ENCODE measurements at regions not wholly inside any gene's neighbourhood (a gene's known extent, or its start where the extent isn't known, plus 50 kb on each side); places are given as distances from the start of the nearest gene placed in this dataset.

DNA sequence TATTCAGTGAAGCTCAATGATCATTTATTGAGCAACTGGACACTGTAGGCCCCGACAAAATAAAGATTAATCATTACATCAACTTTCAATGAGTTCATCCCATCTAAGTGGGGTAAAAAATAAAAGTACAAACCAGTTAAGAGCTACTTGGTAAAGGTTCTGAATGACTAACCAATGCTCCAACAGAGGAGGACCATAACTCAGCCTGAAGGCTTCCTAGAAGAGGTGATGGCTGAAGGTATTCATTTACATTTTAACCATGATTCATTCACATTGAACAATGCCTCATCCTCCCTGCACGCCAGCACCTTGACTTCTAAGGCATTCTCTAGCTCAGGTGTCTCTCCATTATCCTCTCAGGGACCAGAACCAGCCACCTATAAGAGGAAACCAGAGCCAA lies 201.4 kb downstream of the ZNF462 start:
- DNase-seq: no peak

DNA sequence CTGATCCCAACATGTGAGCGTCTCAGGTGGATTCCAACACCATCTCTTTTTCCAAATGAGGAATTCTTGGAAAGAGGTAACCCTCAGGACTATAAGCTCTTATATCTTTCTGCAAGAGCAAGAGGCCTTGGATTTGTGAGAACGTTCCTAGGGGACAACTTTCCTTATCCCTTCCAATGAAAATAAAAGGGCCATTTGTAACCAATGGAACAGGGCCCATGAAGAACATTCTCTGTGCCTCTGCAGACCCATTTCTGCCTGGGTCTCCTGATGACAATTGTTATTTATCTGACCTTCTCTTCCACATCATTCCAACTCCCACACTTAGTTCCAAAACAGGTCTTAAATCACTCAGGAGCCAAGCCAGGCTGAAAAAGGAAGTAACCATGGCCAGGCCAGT lies 202.6 kb downstream of the ZNF462 start:
- DNase-seq: peak; percentile 18

DNA sequence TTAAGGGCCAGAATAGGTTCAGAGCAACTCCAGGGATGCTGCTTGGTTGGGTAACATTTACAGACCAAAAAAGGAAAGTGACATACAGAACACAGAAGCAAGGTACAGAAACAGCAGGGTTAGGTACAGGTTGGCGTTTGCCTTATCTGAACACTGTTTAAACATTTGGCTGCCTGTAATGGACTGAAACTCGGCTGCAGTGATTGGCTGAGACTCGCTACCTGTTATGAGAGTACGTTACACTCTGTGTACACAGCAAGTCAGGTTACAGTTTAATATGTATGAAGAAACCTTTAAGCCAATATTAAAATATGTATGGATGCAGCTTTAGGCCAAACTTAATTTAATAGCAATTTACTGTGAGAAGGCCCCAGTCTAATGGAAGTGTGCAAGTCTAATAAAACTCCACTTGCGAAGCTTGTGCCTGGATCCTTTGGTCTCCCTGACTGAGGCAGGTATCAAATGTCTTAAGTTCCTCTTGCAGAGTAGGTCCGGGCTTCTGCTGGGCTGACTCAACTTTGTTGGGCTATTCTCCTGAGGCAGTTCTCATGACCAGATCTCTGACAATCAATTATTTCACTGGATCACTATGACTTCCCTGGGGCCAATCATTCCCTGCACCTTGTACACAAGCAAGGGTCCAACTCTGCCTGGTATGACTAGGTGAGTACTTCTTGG lies 204.9 kb downstream of the ZNF462 start:
- no peak for DNase-seq

DNA sequence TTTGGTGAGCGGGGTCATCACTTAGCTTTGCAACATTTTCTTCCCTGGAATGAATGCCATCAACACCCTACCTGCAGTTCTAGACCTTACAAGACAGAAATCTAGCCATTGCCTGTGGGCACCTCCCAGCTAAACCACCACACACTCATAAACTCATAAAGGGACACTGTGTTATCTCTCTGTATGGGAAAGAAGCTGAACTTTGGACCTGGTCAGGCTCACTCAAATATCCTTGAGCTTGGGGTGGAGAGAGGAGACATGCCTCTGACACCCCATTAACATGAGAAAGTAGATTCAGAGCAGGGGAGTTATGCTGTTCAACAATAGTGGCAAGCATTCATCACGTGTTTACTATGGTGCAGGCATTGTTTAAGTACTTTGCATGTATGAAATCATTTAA lies 205.6 kb downstream of the ZNF462 start:
- DNase-seq: no peak

GRCh38 chr9:107070586-107070985 lies 207.6 kb downstream of the ZNF462 start:
- no peak for DNase-seq

GRCh38 chr9:107078061-107078460 lies 205.0 kb upstream of the RAD23B start:
- DNase-seq: no peak

- DNase-seq: no peak
These were observed 203.5 kb upstream of the RAD23B start for GRCh38 chr9:107079589-107079988.

- no peak for DNase-seq
These were observed 202.9 kb upstream of the RAD23B start for GRCh38 chr9:107080130-107080529.

- DNase-seq: no peak
These were observed 196.6 kb upstream of the RAD23B start for GRCh38 chr9:107086460-107086859.

DNA sequence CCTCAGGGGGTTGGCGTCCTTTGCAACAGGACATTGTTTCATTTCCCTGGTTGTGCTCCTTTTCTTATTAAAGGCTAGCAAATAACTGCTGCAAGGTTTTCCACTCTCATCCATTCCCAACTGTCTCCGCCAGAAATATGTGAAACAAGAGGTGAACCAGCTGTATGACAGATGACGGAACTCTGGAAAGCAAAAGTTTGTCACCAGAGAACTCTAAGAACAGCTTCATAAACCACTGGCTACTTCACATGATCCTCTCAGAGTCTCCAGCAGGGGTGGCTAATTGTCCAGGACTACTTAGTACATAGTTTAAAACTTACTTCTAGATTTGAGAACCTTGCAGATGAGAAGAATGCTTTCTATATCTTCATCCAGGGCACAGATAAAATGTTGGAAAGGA lies 195.9 kb upstream of the RAD23B start:
- no peak for DNase-seq

GRCh38 chr9:107090218-107090617 lies 192.9 kb upstream of the RAD23B start:
- DNase-seq: no peak

GRCh38 chr9:107093365-107094060 lies 189.6 kb upstream of the RAD23B start:
- DNase-seq: no peak

DNA sequence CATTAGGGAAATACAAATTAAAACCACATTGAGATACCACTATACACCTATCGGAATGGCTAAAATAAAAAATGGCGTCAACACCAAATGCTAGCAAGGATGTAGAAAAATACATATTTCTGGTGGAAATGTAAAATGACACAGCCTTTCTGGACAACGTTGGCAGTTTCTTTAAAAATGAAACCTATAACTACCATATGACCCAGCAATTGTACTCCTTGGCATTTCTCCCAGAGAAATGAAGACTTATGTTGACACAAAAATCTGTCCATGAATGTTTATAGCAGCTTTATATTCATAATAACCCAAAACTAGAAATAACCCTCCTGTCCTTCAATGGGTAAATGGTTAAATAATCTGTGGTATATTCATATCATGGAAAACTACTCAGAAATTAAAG lies 188.7 kb upstream of the RAD23B start:
- no peak for DNase-seq

- no peak for DNase-seq
These were observed 182.5 kb upstream of the RAD23B start for GRCh38 chr9:107100591-107100990.

- no peak for DNase-seq
These were observed 181.1 kb upstream of the RAD23B start for GRCh38 chr9:107102011-107102410.

DNA sequence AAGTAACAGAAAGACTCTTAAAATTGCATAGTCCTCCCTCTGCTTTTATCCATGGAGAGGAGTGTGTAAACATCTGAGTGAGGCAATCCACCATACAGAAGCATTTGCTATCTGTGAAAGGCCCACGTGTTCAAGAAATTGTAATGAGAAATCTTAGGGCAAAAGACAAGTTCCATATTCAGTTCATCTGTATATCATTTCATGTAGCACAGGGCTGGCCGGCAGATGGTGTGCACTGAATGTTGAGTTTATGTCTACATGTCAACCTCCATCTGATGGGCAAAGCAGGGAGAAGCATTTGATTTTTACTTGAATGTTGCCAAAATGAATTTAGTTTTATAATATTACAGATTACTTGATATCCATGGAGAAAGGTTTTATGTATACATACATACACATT lies 179.5 kb upstream of the RAD23B start:
- no peak for DNase-seq

DNA sequence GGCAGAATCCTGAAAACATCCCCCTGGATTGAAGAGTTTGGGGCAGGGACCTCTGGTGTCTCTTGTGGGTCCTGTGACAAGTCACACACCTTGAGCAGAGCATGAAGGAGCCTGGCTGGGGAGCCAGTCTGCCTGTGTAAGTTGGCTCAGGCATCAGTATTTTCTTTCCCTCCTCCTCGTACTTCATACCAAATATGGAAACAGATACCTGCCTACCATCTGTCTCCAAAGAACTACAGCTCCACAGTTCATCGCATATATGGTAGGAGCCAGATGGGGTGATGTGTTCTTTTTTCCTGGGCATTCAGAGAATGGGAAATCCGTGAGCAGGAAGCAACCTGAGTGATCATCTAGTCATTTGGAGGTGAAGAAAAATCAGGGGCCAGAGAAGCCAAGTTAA lies 177.3 kb upstream of the RAD23B start:
- DNase-seq: no peak

DNA sequence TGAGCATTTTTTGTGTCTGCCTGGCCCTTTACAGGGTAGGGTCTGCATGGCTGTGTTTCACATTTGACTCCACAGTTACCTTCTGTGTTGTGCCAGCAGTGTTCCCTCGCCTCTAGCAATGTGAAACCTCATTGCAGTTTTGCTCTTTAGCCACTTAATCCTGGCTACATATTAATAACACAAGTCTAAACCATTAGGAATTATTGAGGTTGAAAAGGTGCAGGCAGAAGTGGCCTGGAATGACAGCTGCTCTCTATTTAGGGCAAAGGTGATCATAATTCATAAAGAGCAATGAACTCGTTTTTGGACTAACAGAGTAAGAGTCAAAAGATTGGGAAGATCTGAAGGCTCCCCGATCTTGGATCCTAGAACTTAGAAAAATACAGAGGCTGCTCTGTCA lies 176.7 kb upstream of the RAD23B start:
- DNase-seq: no peak

DNA sequence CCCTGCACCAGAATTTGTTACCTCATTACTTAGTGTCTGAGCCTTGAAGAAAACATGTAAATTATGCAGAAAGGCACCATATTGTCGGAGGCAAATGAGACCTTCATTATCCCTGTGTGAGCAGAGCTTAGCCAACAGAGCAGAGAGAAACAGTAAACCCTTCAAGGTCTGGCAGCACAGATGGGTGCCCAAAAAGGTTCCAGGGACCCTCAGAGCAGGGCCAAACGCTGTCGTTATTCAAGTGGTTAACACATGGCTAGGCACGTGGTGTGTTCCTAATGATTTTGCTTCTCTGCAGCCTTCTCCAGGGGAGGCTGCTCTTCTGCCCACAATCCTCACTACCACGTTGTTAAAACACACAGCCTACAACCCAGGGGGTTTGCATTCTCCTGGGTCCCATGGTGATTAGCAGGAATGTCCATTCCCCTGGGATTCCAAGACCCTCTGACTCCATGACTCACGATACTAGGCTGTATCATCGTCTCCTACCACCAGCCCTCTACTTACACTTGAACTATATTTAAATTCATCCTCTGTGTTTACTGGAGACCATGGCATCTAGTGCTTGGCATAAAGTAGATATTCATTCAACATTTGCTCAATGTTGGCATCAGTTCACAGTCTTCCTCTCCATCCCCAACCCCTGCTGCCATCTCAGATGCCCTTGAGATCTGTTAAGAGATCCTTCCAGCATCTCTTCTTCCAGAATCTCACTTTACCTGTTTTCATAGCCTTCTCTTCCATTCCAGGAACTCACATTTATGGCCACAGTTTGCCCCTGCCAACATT lies 174.5 kb upstream of the RAD23B start:
- DNase-seq: no peak

- DNase-seq: no peak
These were observed 173.8 kb upstream of the RAD23B start for GRCh38 chr9:107109324-107109723.

GRCh38 chr9:107110153-107110552 lies 172.9 kb upstream of the RAD23B start:
- no peak for DNase-seq

DNA sequence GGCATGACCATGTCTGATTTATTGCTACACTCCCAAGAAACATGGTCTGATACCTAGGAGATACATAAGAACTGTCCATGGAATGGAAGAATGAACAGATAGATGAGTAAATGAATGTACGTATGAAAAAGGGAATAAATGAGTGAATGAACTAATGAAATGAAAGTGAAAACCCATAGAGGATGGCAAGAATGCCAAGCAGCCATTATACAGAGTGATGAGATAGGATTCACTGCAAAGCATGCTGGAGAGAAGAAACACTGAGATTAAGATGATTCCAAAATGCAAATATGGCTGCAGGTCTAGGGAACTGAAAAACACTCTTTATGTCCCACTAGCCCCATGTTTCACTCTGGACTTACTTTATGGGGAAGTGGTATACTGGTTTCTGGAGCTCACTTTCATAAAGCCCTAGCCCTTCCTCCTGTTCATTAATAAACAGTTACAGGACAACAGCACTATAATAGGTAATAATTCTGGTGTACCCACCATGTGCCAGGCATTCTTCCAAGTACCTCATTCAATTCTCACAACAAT lies 170.3 kb upstream of the RAD23B start:
- no peak for DNase-seq

Data from left kidney (tissue), 1 donor.